HCT116 (cell line): ENCODE measurements at regions not wholly inside any gene's neighbourhood (a gene's known extent, or its start where the extent isn't known, plus 50 kb on each side); places are given as distances from the start of the nearest gene placed in this dataset.

Experiments
- EZH2 ChIP-seq: fragments of 200-600 bp; sonication (generic); IDR thresholded peaks from 2 replicates; pipeline ENCODE4 v1.6.1; 2017; ENCODE audit warnings: antibody characterized with exemption, mixed run types
- POLR2A ChIP-seq: IDR thresholded peaks from 2 replicates; pipeline ENCODE4 v1.7.0; 2011; ENCODE audit warnings: borderline replicate concordance; ENCODE audit not compliant: insufficient read depth, insufficient read length; ENCODE audit errors: extremely low read depth
- YY1 ChIP-seq: IDR thresholded peaks from 2 replicates; pipeline ENCODE4 v1.6.1; 2011; ENCODE audit warnings: low read length, low read depth, moderate library complexity, mild to moderate bottlenecking; ENCODE audit not compliant: insufficient replicate concordance; ENCODE audit errors: extremely low read depth
- TF ChIP-seq, protein P1 (sequence below), 3 experiments: fragments of 200-600 bp in 1 of 3; sonication (generic) in 1 of 3; IDR thresholded peaks in 2 of 3; conservative IDR thresholded peaks in 1 of 3; 2 replicates each; pipeline ENCODE4 v1.5.1; 2012 to 2017; ENCODE audit warnings: low read depth in 2 of 3, low read length in 2 of 3, antibody characterized with exemption in 1 of 3, borderline replicate concordance in 1 of 3, control low read depth in 1 of 3, mild to moderate bottlenecking in 1 of 3, mixed read lengths in 1 of 3, mixed run types in 1 of 3, moderate library complexity in 1 of 3; ENCODE audit not compliant: insufficient read depth in 1 of 3

- TF ChIP-seq EZH2 = no peak
- no peak for TF ChIP-seq POLR2A
- TF ChIP-seq, protein P1, sequence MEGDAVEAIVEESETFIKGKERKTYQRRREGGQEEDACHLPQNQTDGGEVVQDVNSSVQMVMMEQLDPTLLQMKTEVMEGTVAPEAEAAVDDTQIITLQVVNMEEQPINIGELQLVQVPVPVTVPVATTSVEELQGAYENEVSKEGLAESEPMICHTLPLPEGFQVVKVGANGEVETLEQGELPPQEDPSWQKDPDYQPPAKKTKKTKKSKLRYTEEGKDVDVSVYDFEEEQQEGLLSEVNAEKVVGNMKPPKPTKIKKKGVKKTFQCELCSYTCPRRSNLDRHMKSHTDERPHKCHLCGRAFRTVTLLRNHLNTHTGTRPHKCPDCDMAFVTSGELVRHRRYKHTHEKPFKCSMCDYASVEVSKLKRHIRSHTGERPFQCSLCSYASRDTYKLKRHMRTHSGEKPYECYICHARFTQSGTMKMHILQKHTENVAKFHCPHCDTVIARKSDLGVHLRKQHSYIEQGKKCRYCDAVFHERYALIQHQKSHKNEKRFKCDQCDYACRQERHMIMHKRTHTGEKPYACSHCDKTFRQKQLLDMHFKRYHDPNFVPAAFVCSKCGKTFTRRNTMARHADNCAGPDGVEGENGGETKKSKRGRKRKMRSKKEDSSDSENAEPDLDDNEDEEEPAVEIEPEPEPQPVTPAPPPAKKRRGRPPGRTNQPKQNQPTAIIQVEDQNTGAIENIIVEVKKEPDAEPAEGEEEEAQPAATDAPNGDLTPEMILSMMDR (IDR thresholded peaks at IDR 0.05 in 2 of 3, conservative IDR thresholded peaks at IDR 0.05 in 1 of 3; ENCODE audit: borderline replicate concordance in 1 of 3, insufficient read depth in 1 of 3, low read depth in 2 of 3, low read length in 2 of 3) = no peak
- no peak for TF ChIP-seq YY1
Measured at GRCh38 chr10:131493432-131493831, 181.9 kb upstream of the TCERG1L start.
